ENCODE measurements at regions not wholly inside any gene's neighbourhood (a gene's known extent, or its start where the extent isn't known, plus 50 kb on each side); places are given as distances from the start of the nearest gene placed in this dataset.
"Not testable (repeated sequence)": the region's sequence is repeated elsewhere in the genome, so short reads cannot be mapped to it uniquely, and the experiment has no call there.

- DNase-seq: peak; percentile 3
These were observed 90.0 kb upstream of the NIPBL start for GRCh38 chr5:36786448-36787012.

- DNase-seq: no peak
These were observed 89.0 kb upstream of the NIPBL start for GRCh38 chr5:36787365-36788093.

- no peak for DNase-seq
These were observed 85.7 kb upstream of the NIPBL start for GRCh38 chr5:36790847-36791246.

GRCh38 chr5:36792560-36793180, 83.9 kb upstream of the NIPBL start:
- DNase-seq: no peak

- no peak for DNase-seq
These were observed 81.2 kb upstream of the NIPBL start for GRCh38 chr5:36795366-36795765.

- no peak for DNase-seq
These were observed 80.4 kb upstream of the NIPBL start for GRCh38 chr5:36796155-36796554.

GRCh38 chr5:36801523-36801922, 75.0 kb upstream of the NIPBL start:
- no peak for DNase-seq

GRCh38 chr5:36802187-36802586, 74.4 kb upstream of the NIPBL start:
- no peak for DNase-seq

- DNase-seq: not testable (repeated sequence)
These were observed 63.3 kb upstream of the NIPBL start for GRCh38 chr5:36813249-36813648.

GRCh38 chr5:36815871-36816270, 60.7 kb upstream of the NIPBL start:
- no peak for DNase-seq

GRCh38 chr5:36820900-36821299, 55.7 kb upstream of the NIPBL start:
- no peak for DNase-seq

GRCh38 chr5:36826694-36827093, 49.9 kb upstream of the NIPBL start:
- no peak for DNase-seq

All from NCI-H2029 (cell line).